ENCODE measurements at regions not wholly inside any gene's neighbourhood (a gene's known extent, or its start where the extent isn't known, plus 50 kb on each side); places are given as distances from the start of the nearest gene placed in this dataset.

DNA sequence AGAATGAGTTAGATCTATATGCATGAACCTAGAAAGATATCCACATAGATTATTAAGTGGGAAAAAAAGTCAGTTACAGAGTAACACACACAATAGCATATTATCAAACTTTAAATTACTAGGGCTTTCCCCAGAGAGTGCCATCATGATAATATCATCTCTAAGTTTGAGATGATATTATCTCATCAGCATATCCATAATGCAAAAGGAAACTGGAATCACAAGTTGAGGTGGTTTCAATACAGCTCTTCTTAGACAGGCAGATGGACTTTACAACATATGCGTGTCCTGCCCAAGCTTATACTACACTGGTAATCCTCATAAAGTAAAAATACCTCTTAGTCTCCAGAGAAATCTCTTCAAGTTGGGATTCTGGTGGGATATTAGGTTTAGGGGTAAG lies 236.2 kb upstream of the SERP2 start:
- H3K9me3 ChIP-seq = no peaks in the 10 kb centered on the region
- H3K4me1 ChIP-seq = peaks cover 11% of the 10 kb centered on the region
- DNase-seq (ENCODE audit: low spot score in 2 of 2) = no peak
- TF ChIP-seq, protein P1, sequence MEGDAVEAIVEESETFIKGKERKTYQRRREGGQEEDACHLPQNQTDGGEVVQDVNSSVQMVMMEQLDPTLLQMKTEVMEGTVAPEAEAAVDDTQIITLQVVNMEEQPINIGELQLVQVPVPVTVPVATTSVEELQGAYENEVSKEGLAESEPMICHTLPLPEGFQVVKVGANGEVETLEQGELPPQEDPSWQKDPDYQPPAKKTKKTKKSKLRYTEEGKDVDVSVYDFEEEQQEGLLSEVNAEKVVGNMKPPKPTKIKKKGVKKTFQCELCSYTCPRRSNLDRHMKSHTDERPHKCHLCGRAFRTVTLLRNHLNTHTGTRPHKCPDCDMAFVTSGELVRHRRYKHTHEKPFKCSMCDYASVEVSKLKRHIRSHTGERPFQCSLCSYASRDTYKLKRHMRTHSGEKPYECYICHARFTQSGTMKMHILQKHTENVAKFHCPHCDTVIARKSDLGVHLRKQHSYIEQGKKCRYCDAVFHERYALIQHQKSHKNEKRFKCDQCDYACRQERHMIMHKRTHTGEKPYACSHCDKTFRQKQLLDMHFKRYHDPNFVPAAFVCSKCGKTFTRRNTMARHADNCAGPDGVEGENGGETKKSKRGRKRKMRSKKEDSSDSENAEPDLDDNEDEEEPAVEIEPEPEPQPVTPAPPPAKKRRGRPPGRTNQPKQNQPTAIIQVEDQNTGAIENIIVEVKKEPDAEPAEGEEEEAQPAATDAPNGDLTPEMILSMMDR (IDR thresholded peaks at IDR 0.05) = no peak
- H3K27me3 ChIP-seq = no peaks in the 10 kb centered on the region
- no peak overlapping the region for H3K4me3 ChIP-seq
- 84% methylated on average over 1 of the region's 1 CpG for WGBS
- no peak overlapping the region for H3K27ac ChIP-seq
- H3K36me3 ChIP-seq = no peaks in the 10 kb centered on the region

DNA sequence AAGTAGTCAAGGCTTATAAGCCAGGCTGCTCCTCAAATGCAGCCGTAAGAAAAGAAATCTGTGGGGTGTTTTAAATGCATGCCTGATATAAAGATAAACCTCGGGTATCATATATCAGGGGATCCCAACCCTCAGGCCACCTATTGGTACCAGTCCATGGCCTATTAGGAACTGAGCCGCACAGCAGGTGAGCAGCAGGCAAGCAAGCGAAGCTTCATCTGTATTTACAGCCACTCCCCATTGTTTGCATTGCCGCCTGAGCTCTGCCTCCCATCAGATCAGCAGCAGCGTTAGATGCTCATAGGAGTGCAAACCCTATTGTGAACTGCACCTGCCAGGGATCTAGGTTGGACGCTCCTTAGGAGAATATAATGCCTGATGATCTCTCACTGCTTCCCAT lies 233.5 kb upstream of the SERP2 start:
- H3K4me3 ChIP-seq = no peak overlapping the region
- no peaks in the 10 kb centered on the region for H3K9me3 ChIP-seq
- H3K4me1 ChIP-seq = peaks cover 16% of the 10 kb centered on the region
- TF ChIP-seq EP300 (IDR thresholded peaks at IDR 0.05) = no peak
- TF ChIP-seq, protein P1 (IDR thresholded peaks at IDR 0.05) = no peak
- TF ChIP-seq POLR2AphosphoS5 (IDR thresholded peaks at IDR 0.05) = no peak
- no peak for TF ChIP-seq POLR2A (IDR thresholded peaks at IDR 0.05)
- H3K36me3 ChIP-seq = no peaks in the 10 kb centered on the region
- H3K27ac ChIP-seq = no peak overlapping the region
- no peaks in the 10 kb centered on the region for H3K27me3 ChIP-seq
- 69% methylated on average over 7 of the region's 7 CpGs for WGBS
- DNase-seq (ENCODE audit: low spot score in 2 of 2) = no peak

DNA sequence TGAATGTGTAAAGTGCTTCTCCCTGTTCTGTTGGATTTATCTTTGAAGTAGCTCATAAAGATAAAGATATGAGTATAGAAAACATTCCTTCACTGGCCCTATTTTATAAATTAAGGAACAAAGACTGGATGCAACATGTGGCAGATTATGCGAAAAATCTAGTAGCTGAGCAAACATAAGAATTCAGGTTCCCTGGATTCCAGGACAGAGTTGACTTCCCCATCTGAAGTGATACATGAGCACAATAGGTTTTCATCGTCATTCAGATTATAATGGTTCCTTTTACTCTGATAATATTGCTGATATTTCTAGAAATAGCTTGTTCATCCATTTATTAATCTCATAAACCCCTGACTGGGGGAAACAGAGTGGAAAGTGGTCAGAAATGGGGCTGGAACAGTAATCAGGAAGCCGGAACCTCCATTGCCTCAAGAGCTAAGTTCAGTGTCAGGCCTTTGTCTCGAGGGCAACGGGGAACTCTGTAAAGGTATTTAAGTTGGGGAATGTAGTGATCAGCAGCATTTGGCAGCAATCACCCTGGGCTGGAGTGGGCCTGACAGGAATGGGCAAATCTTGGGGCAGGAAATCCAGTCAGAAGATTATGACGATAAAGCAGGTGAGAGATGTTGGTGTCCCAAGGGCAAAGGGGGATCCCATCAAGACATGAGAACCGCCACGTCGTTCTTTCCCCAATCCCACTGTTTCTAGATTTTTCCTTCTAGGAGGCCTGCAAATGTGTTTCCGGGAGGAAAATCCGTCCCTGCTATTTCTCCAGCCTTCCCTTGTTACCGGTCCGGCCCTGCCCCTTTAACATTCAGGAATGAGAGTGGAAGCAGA lies 232.5 kb upstream of the SERP2 start:
- TF ChIP-seq, protein P1 (IDR thresholded peaks at IDR 0.05) = no peak
- no peak for TF ChIP-seq EP300 (IDR thresholded peaks at IDR 0.05)
- TF ChIP-seq POLR2A (IDR thresholded peaks at IDR 0.05) = no peak
- no peak for TF ChIP-seq POLR2AphosphoS5 (IDR thresholded peaks at IDR 0.05)
- H3K36me3 ChIP-seq = no peaks in the 10 kb centered on the region
- H3K4me3 ChIP-seq = peak overlapping the region; percentile 60
- H3K27me3 ChIP-seq = no peaks in the 10 kb centered on the region
- no peak for DNase-seq (ENCODE audit: low spot score in 2 of 2)
- no peaks in the 10 kb centered on the region for H3K9me3 ChIP-seq
- 35% methylated on average over 13 of the region's 13 CpGs for WGBS
- peaks cover 16% of the 10 kb centered on the region for H3K4me1 ChIP-seq
- peak overlapping the region; percentile 91 for H3K27ac ChIP-seq

DNA sequence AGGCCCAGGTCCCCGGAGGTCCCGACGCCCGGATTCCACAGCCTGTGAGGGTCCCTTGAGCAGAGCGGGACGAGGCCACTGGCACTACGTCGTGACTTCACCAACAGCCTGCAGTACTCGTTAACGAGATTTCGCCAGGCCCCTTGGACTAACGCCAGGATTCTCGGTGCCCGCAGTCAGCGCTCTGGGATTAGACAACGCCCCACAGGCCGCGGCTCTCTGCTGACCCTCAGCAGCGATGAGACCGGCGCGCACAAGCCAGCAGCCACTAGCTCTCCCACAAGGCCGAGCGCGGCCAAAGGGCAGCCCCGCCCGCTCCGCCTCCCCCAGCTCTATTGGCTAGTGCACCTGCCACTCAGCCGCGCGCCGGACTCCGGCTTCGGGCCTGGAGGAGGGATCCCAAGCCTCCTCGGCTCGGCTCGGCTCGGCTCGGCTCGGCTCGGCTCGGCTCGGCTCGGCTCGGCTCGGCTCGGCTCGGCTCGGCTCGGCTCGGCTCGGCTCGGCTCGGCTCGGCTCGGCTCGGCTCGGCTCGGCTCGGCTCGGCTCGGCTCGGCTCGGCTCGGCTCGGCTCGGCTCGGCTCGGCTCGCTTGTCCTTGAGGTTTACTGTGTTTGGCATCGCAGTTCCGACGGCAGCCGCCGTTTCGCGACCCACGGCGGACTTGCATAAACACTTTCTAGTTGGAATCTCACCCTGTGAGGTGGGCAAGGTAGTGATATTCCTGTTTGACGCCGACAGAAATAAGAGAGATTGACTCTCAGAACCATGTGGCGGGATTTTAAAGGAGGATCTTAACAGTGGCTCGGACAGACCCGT lies 231.7 kb upstream of the SERP2 start:
- peak overlapping the region; percentile 91 for H3K27ac ChIP-seq
- WGBS = under 1% methylated on average over 34 of the region's 84 CpGs
- peak; percentile 98 for DNase-seq (ENCODE audit: low spot score in 2 of 2)
- no peaks in the 10 kb centered on the region for H3K27me3 ChIP-seq
- no peaks in the 10 kb centered on the region for H3K36me3 ChIP-seq
- peak in 1 of 3 donors; percentile 89 for TF ChIP-seq POLR2AphosphoS5 (IDR thresholded peaks at IDR 0.05)
- no peak for TF ChIP-seq EP300 (IDR thresholded peaks at IDR 0.05)
- TF ChIP-seq POLR2A (IDR thresholded peaks at IDR 0.05) = peak in 1 of 2 donors; percentile 80
- H3K9me3 ChIP-seq = no peaks in the 10 kb centered on the region
- H3K4me3 ChIP-seq = peak overlapping the region; percentile 60
- peaks cover 16% of the 10 kb centered on the region for H3K4me1 ChIP-seq

DNA sequence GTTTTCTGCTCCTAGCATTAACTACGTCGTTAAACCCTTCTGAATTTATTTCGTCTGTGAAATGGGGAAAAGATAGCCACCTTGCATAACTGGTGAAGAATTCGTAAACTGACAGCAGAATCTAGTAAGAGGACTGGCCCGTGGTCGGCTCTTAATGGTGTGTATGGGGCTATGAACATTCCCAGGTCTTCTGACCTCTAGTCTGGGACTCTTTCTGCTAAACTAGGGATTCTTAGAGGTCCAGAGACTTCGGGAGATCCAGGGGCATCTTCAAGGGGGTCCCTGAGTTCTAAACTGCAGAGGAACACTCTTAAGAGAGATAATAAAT lies 231.1 kb upstream of the SERP2 start:
- TF ChIP-seq POLR2A (IDR thresholded peaks at IDR 0.05) (no peak), POLR2AphosphoS5 (IDR thresholded peaks at IDR 0.05) (no peak), EP300 (IDR thresholded peaks at IDR 0.05) (no peak)
- TF ChIP-seq, protein P1 (IDR thresholded peaks at IDR 0.05) = no peak
- no peaks in the 10 kb centered on the region for H3K9me3 ChIP-seq
- H3K36me3 ChIP-seq = no peaks in the 10 kb centered on the region
- peak overlapping the region; percentile 60 for H3K4me3 ChIP-seq
- peaks cover 16% of the 10 kb centered on the region for H3K4me1 ChIP-seq
- no peaks in the 10 kb centered on the region for H3K27me3 ChIP-seq
- DNase-seq (ENCODE audit: low spot score in 2 of 2) = no peak
- WGBS = 11% methylated on average over 7 of the region's 7 CpGs
- H3K27ac ChIP-seq = peak overlapping the region; percentile 79

Measured in suprapubic skin (tissue), 4 donors.